ENCODE measurements at regions not wholly inside any gene's neighbourhood (a gene's known extent, or its start where the extent isn't known, plus 50 kb on each side); places are given as distances from the start of the nearest gene placed in this dataset.

- Mint-ChIP-seq H3K27ac (no peak overlapping the region), H3K27me3 (no peaks in the 10 kb centered on the region), H3K4me1 (ENCODE audit: low read depth) (no peaks in the 10 kb centered on the region)
These were observed 177.9 kb downstream of the IRS2 start for GRCh38 chr13:109608503-109608902.

GRCh38 chr13:109608059-109608458 is 178.3 kb downstream of the IRS2 start:
- H3K27ac Mint-ChIP-seq = no peak overlapping the region
- H3K27me3 Mint-ChIP-seq = no peaks in the 10 kb centered on the region
- no peaks in the 10 kb centered on the region for H3K4me1 Mint-ChIP-seq (ENCODE audit: low read depth)
- H3K36me3 Mint-ChIP-seq (ENCODE audit: low read depth) = no peaks in the 10 kb centered on the region
- H3K4me3 Mint-ChIP-seq = no peak overlapping the region
- peaks cover 4% of the 10 kb centered on the region for H3K9me3 Mint-ChIP-seq

More at GRCh38 chr13:109608503-109608902, 177.9 kb downstream of the IRS2 start:
- Mint-ChIP-seq H3K36me3 (ENCODE audit: low read depth) (no peaks in the 10 kb centered on the region), H3K4me3 (no peak overlapping the region), H3K9me3 (peaks cover 4% of the 10 kb centered on the region)

- Mint-ChIP-seq H3K27me3 (no peaks in the 10 kb centered on the region), H3K27ac (no peak overlapping the region), H3K4me1 (ENCODE audit: low read depth) (no peaks in the 10 kb centered on the region), H3K36me3 (ENCODE audit: low read depth) (no peaks in the 10 kb centered on the region), H3K9me3 (peaks cover 4% of the 10 kb centered on the region), H3K4me3 (no peak overlapping the region)
These were observed 179.9 kb downstream of the IRS2 start for GRCh38 chr13:109606520-109606919.

GRCh38 chr13:109605846-109606245 is 180.5 kb downstream of the IRS2 start:
- H3K27me3 Mint-ChIP-seq = no peaks in the 10 kb centered on the region
- H3K36me3 Mint-ChIP-seq (ENCODE audit: low read depth) = no peaks in the 10 kb centered on the region
- peaks cover 4% of the 10 kb centered on the region for H3K9me3 Mint-ChIP-seq
- no peaks in the 10 kb centered on the region for H3K4me1 Mint-ChIP-seq (ENCODE audit: low read depth)
- no peak overlapping the region for H3K4me3 Mint-ChIP-seq
- H3K27ac Mint-ChIP-seq = no peak overlapping the region

GRCh38 chr13:109604894-109605293 is 181.5 kb downstream of the IRS2 start:
- Mint-ChIP-seq H3K27me3 (no peaks in the 10 kb centered on the region), H3K27ac (no peak overlapping the region), H3K9me3 (peaks cover 4% of the 10 kb centered on the region), H3K36me3 (ENCODE audit: low read depth) (no peaks in the 10 kb centered on the region), H3K4me3 (no peak overlapping the region), H3K4me1 (ENCODE audit: low read depth) (no peaks in the 10 kb centered on the region)

- H3K4me1 Mint-ChIP-seq (ENCODE audit: low read depth) = no peaks in the 10 kb centered on the region
- H3K27me3 Mint-ChIP-seq = no peaks in the 10 kb centered on the region
- H3K4me3 Mint-ChIP-seq = no peak overlapping the region
- peaks cover 4% of the 10 kb centered on the region for H3K9me3 Mint-ChIP-seq
- H3K27ac Mint-ChIP-seq = no peak overlapping the region
- H3K36me3 Mint-ChIP-seq (ENCODE audit: low read depth) = no peaks in the 10 kb centered on the region
These were observed 184.0 kb downstream of the IRS2 start for GRCh38 chr13:109602356-109602755.

GRCh38 chr13:109599901-109600657 is 186.3 kb downstream of the IRS2 start:
- no peaks in the 10 kb centered on the region for H3K9me3 Mint-ChIP-seq
- no peaks in the 10 kb centered on the region for H3K27me3 Mint-ChIP-seq
- H3K27ac Mint-ChIP-seq = no peak overlapping the region
- no peaks in the 10 kb centered on the region for H3K4me1 Mint-ChIP-seq (ENCODE audit: low read depth)
- no peak overlapping the region for H3K4me3 Mint-ChIP-seq
- no peaks in the 10 kb centered on the region for H3K36me3 Mint-ChIP-seq (ENCODE audit: low read depth)

GRCh38 chr13:109595471-109595870 is 190.9 kb downstream of the IRS2 start:
- H3K4me3 Mint-ChIP-seq = no peak overlapping the region
- H3K27ac Mint-ChIP-seq = no peak overlapping the region
- H3K27me3 Mint-ChIP-seq = no peaks in the 10 kb centered on the region
- H3K4me1 Mint-ChIP-seq (ENCODE audit: low read depth) = no peaks in the 10 kb centered on the region
- H3K36me3 Mint-ChIP-seq (ENCODE audit: low read depth) = no peaks in the 10 kb centered on the region
- no peaks in the 10 kb centered on the region for H3K9me3 Mint-ChIP-seq

- Mint-ChIP-seq H3K4me3 (no peak overlapping the region), H3K27me3 (no peaks in the 10 kb centered on the region), H3K36me3 (ENCODE audit: low read depth) (no peaks in the 10 kb centered on the region), H3K9me3 (no peaks in the 10 kb centered on the region), H3K27ac (no peak overlapping the region), H3K4me1 (ENCODE audit: low read depth) (no peaks in the 10 kb centered on the region)
These were observed 193.2 kb downstream of the IRS2 start for GRCh38 chr13:109593230-109593629.

- Mint-ChIP-seq H3K27me3 (no peaks in the 10 kb centered on the region), H3K36me3 (ENCODE audit: low read depth) (no peaks in the 10 kb centered on the region), H3K27ac (no peak overlapping the region), H3K4me3 (no peak overlapping the region), H3K4me1 (ENCODE audit: low read depth) (no peaks in the 10 kb centered on the region), H3K9me3 (no peaks in the 10 kb centered on the region)
These were observed 193.6 kb downstream of the IRS2 start for GRCh38 chr13:109592770-109593169.

GRCh38 chr13:109587689-109588088 is 198.7 kb downstream of the IRS2 start:
- H3K27ac Mint-ChIP-seq = no peak overlapping the region
- H3K9me3 Mint-ChIP-seq = no peaks in the 10 kb centered on the region
- no peak overlapping the region for H3K4me3 Mint-ChIP-seq
- no peaks in the 10 kb centered on the region for H3K36me3 Mint-ChIP-seq (ENCODE audit: low read depth)
- H3K4me1 Mint-ChIP-seq (ENCODE audit: low read depth) = no peaks in the 10 kb centered on the region
- peaks cover 9% of the 10 kb centered on the region for H3K27me3 Mint-ChIP-seq

GRCh38 chr13:109586509-109587346 is 199.7 kb downstream of the IRS2 start:
- Mint-ChIP-seq H3K27ac (no peak overlapping the region), H3K36me3 (ENCODE audit: low read depth) (no peaks in the 10 kb centered on the region), H3K4me1 (ENCODE audit: low read depth) (no peaks in the 10 kb centered on the region), H3K9me3 (no peaks in the 10 kb centered on the region), H3K4me3 (no peak overlapping the region), H3K27me3 (peaks cover 9% of the 10 kb centered on the region)

GRCh38 chr13:109584844-109585361 is 201.5 kb downstream of the IRS2 start:
- H3K9me3 Mint-ChIP-seq = no peaks in the 10 kb centered on the region
- no peaks in the 10 kb centered on the region for H3K4me1 Mint-ChIP-seq (ENCODE audit: low read depth)
- no peaks in the 10 kb centered on the region for H3K36me3 Mint-ChIP-seq (ENCODE audit: low read depth)
- H3K27ac Mint-ChIP-seq = no peak overlapping the region
- peaks cover 9% of the 10 kb centered on the region for H3K27me3 Mint-ChIP-seq
- no peak overlapping the region for H3K4me3 Mint-ChIP-seq

GRCh38 chr13:109577191-109577700 is 209.1 kb downstream of the IRS2 start:
- H3K9me3 Mint-ChIP-seq = no peaks in the 10 kb centered on the region
- H3K4me3 Mint-ChIP-seq = no peak overlapping the region
- no peaks in the 10 kb centered on the region for H3K4me1 Mint-ChIP-seq (ENCODE audit: low read depth)
- no peaks in the 10 kb centered on the region for H3K36me3 Mint-ChIP-seq (ENCODE audit: low read depth)
- H3K27me3 Mint-ChIP-seq = no peaks in the 10 kb centered on the region
- H3K27ac Mint-ChIP-seq = no peak overlapping the region

- no peaks in the 10 kb centered on the region for H3K4me1 Mint-ChIP-seq (ENCODE audit: low read depth)
- H3K27ac Mint-ChIP-seq = no peak overlapping the region
- no peaks in the 10 kb centered on the region for H3K9me3 Mint-ChIP-seq
- H3K27me3 Mint-ChIP-seq = no peaks in the 10 kb centered on the region
- no peak overlapping the region for H3K4me3 Mint-ChIP-seq
- H3K36me3 Mint-ChIP-seq (ENCODE audit: low read depth) = no peaks in the 10 kb centered on the region
These were observed 210.0 kb downstream of the IRS2 start for GRCh38 chr13:109576331-109576813.
